HL-60 (cell line): ENCODE measurements at regions not wholly inside any gene's neighbourhood (a gene's known extent, or its start where the extent isn't known, plus 50 kb on each side); places are given as distances from the start of the nearest gene placed in this dataset.

Experiments
- DNase-seq, 2 experiments: peaks; one replicate each; pipeline ENCODE4 v3.0.0-alpha.2; 2010 to 2020; ENCODE audit warnings: low read depth in 1 of 2, low spot score in 1 of 2
- H3K27ac ChIP-seq: fragments of 250-450 bp; sonication (Bioruptor Pico); replicated peaks from 2 replicates; pipeline ENCODE4 v1.5.1; 2020; ENCODE audit warnings: mild to moderate bottlenecking, moderate library complexity
- H3K27me3 ChIP-seq: fragments of 250-450 bp; sonication (Bioruptor Pico); 2 replicates; pipeline ENCODE4 v1.5.1; 2021; ENCODE audit warnings: mild to moderate bottlenecking, moderate library complexity; ENCODE audit not compliant: insufficient read depth, poor library complexity, severe bottlenecking
- H3K4me3 ChIP-seq: replicated peaks from 2 replicates; pipeline ENCODE4 v1.5.1; 2011; ENCODE audit warnings: mild to moderate bottlenecking, control low read depth, low read length; ENCODE audit not compliant: insufficient read depth
- GABPA ChIP-seq: IDR thresholded peaks from 2 replicates; pipeline ENCODE4 v1.6.1; 2012; ENCODE audit warnings: low read depth
- POLR2AphosphoS5 ChIP-seq: IDR thresholded peaks from 2 replicates; pipeline ENCODE4 v1.6.1; 2012; ENCODE audit warnings: low read depth
- SPI1 ChIP-seq: IDR thresholded peaks from 2 replicates; pipeline ENCODE4 v1.6.1; 2012; ENCODE audit warnings: low read depth, mild to moderate bottlenecking, borderline replicate concordance
- TF ChIP-seq, protein P1 (sequence below): IDR thresholded peaks from one replicate; pipeline ENCODE4 v1.5.1; 2011; ENCODE audit warnings: low read length, control low read depth, inconsistent platforms; ENCODE audit not compliant: insufficient read depth
- TF ChIP-seq, protein P2 (sequence below): IDR thresholded peaks from 2 replicates; pipeline ENCODE4 v1.6.1; 2012; ENCODE audit warnings: low read depth; ENCODE audit not compliant: insufficient replicate concordance

DNA sequence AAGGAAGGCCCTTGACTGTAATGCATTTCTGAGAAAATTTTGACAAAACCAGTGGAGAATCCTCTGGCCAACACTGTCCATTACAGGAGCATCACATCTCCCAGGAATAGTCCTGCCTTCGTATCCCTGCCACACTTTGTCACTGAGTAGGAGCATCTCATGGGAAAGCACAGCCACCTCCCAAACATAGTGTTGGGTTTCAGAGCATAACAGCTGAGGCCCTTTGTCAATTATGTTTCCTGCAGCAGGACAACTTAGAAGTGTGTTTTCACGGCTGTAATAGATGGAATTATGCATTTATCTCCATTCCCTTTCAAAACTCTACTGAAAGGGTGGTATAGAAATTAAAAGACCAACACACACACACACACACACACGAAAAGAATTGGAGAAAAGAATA, 91.1 kb upstream of the SMAD1 start:
- H3K27ac ChIP-seq, result no peak overlapping the region
- H3K4me3 ChIP-seq, result no peak overlapping the region
- no peak for DNase-seq
- H3K27me3 ChIP-seq, result peaks cover 2% of the 10 kb centered on the region
- TF ChIP-seq GABPA, result no peak
- TF ChIP-seq SPI1, result no peak
- no peak for TF ChIP-seq POLR2AphosphoS5
- TF ChIP-seq, protein P1, sequence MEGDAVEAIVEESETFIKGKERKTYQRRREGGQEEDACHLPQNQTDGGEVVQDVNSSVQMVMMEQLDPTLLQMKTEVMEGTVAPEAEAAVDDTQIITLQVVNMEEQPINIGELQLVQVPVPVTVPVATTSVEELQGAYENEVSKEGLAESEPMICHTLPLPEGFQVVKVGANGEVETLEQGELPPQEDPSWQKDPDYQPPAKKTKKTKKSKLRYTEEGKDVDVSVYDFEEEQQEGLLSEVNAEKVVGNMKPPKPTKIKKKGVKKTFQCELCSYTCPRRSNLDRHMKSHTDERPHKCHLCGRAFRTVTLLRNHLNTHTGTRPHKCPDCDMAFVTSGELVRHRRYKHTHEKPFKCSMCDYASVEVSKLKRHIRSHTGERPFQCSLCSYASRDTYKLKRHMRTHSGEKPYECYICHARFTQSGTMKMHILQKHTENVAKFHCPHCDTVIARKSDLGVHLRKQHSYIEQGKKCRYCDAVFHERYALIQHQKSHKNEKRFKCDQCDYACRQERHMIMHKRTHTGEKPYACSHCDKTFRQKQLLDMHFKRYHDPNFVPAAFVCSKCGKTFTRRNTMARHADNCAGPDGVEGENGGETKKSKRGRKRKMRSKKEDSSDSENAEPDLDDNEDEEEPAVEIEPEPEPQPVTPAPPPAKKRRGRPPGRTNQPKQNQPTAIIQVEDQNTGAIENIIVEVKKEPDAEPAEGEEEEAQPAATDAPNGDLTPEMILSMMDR, result no peak
- TF ChIP-seq, protein P2, sequence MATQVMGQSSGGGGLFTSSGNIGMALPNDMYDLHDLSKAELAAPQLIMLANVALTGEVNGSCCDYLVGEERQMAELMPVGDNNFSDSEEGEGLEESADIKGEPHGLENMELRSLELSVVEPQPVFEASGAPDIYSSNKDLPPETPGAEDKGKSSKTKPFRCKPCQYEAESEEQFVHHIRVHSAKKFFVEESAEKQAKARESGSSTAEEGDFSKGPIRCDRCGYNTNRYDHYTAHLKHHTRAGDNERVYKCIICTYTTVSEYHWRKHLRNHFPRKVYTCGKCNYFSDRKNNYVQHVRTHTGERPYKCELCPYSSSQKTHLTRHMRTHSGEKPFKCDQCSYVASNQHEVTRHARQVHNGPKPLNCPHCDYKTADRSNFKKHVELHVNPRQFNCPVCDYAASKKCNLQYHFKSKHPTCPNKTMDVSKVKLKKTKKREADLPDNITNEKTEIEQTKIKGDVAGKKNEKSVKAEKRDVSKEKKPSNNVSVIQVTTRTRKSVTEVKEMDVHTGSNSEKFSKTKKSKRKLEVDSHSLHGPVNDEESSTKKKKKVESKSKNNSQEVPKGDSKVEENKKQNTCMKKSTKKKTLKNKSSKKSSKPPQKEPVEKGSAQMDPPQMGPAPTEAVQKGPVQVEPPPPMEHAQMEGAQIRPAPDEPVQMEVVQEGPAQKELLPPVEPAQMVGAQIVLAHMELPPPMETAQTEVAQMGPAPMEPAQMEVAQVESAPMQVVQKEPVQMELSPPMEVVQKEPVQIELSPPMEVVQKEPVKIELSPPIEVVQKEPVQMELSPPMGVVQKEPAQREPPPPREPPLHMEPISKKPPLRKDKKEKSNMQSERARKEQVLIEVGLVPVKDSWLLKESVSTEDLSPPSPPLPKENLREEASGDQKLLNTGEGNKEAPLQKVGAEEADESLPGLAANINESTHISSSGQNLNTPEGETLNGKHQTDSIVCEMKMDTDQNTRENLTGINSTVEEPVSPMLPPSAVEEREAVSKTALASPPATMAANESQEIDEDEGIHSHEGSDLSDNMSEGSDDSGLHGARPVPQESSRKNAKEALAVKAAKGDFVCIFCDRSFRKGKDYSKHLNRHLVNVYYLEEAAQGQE, result no peak

DNA sequence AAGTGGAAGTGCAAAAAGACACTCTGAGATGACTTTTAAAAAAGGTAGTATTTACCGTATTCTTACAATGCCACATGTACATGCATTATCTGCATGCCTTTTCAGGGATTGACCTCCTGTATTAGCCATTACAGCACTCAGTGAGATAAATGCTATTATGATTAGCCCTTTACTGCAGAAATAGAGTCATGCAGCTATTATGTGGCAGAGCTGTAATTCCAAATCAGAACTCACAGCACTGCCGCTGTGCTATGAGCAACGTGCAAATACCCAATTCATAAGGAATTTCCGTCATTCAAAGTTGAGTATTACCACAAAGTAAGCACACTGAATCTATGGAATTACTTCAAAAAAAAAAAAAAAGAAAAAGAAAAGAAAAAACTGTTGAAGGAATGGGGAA, 92.1 kb upstream of the SMAD1 start:
- no peak for DNase-seq
- H3K27me3 ChIP-seq, result no peaks in the 10 kb centered on the region
- no peak overlapping the region for H3K4me3 ChIP-seq
- H3K27ac ChIP-seq, result no peak overlapping the region
- no peak for TF ChIP-seq GABPA
- no peak for TF ChIP-seq POLR2AphosphoS5
- TF ChIP-seq, protein P1, result no peak
- TF ChIP-seq, protein P2, result no peak
- no peak for TF ChIP-seq SPI1

DNA sequence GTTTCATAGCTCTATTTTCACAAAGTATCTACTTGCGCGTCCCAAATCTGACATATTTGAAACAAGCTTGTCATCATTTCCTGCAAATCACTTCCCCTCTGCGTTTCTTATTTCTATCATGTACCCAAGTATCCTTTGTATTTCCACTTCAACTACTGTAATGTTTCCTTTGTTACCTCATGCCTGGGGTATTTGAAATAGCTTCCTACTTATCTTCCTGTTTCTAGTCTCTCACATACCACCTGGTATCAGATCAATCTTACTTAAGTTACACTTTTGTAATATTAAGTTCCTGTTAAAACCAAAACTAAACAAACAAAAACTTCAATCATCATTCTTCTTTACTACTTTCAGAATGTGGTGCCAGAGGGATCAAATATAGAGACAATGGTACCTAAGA, 93.6 kb upstream of the SMAD1 start:
- TF ChIP-seq, protein P1, result no peak
- no peak for TF ChIP-seq SPI1
- TF ChIP-seq, protein P2, result no peak
- no peak for TF ChIP-seq POLR2AphosphoS5
- H3K27ac ChIP-seq, result no peak overlapping the region
- no peak for DNase-seq
- no peaks in the 10 kb centered on the region for H3K27me3 ChIP-seq
- H3K4me3 ChIP-seq, result no peak overlapping the region
